ENCODE measurements at regions not wholly inside any gene's neighbourhood (a gene's known extent, or its start where the extent isn't known, plus 50 kb on each side); places are given as distances from the start of the nearest gene placed in this dataset.

- no peak for ATAC-seq (ENCODE audit: low FRiP score)
- TF ChIP-seq CTCF (IDR thresholded peaks at IDR 0.05) = peak in 2 of 3 donors; percentile 42 to 61
- DNase-seq (ENCODE audit: low spot score) = no peak
Measured at GRCh38 chr10:28241741-28242399, 61.0 kb downstream of the MPP7 start.

- ATAC-seq (ENCODE audit: low FRiP score) (no peak), DNase-seq (ENCODE audit: low spot score) (no peak)
- TF ChIP-seq CTCF (IDR thresholded peaks at IDR 0.05) = no peak
Measured at GRCh38 chr10:28240400-28240799, 62.5 kb downstream of the MPP7 start.

GRCh38 chr10:28236591-28236990 is 66.3 kb downstream of the MPP7 start:
- TF ChIP-seq CTCF (IDR thresholded peaks at IDR 0.05) = no peak
- no peak for DNase-seq (ENCODE audit: low spot score)
- no peak for ATAC-seq (ENCODE audit: low FRiP score)

GRCh38 chr10:28220811-28221210 is 82.1 kb downstream of the MPP7 start:
- DNase-seq (ENCODE audit: low spot score) (no peak), ATAC-seq (ENCODE audit: low FRiP score) (no peak)
- TF ChIP-seq CTCF (IDR thresholded peaks at IDR 0.05) = no peak

GRCh38 chr10:28219251-28219650 is 83.6 kb downstream of the MPP7 start:
- no peak for ATAC-seq (ENCODE audit: low FRiP score)
- DNase-seq (ENCODE audit: low spot score) = no peak
- TF ChIP-seq CTCF (IDR thresholded peaks at IDR 0.05) = no peak

- no peak for TF ChIP-seq CTCF (IDR thresholded peaks at IDR 0.05)
Measured at GRCh38 chr10:28217848-28218247, 85.0 kb downstream of the MPP7 start.

GRCh38 chr10:28215930-28216329 is 86.9 kb downstream of the MPP7 start:
- ATAC-seq (ENCODE audit: low FRiP score) (no peak), DNase-seq (ENCODE audit: low spot score) (no peak)
- no peak for TF ChIP-seq CTCF (IDR thresholded peaks at IDR 0.05)

More at GRCh38 chr10:28217848-28218247, 85.0 kb downstream of the MPP7 start:
- ATAC-seq (ENCODE audit: low FRiP score) = peak; percentile 88
- no peak for DNase-seq (ENCODE audit: low spot score)
